Esophagus muscularis mucosa (tissue), 4 donors: ENCODE measurements at regions not wholly inside any gene's neighbourhood (a gene's known extent, or its start where the extent isn't known, plus 50 kb on each side); places are given as distances from the start of the nearest gene placed in this dataset.

Experiments
- DNase-seq: peaks from one replicate; pipeline ENCODE4 v3.0.0-alpha.2; 2017; ENCODE audit errors: extremely low spot score
- H3K27ac ChIP-seq, 4 donors: fragments of 200-600 bp; sonication (generic); replicated peaks in 1 of 4; 1 replicate in 3 of 4; 2 replicates in 1 of 4; pipeline ENCODE4 v1.5.1; 2016 to 2019; ENCODE audit warnings: mild to moderate bottlenecking in 1 of 4
- H3K27me3 ChIP-seq, 4 donors: fragments of 200-600 bp; sonication (generic); one replicate each; pipeline versions ENCODE4 v1.5.1 to v1.6.0; 2016 to 2019
- H3K36me3 ChIP-seq, 4 donors: fragments of 200-600 bp; sonication (generic); one replicate each; pipeline ENCODE4 v1.5.1; 2016 to 2019
- H3K4me1 ChIP-seq, 4 donors: fragments of 200-600 bp; sonication (generic); one replicate each; pipeline ENCODE4 v1.5.1; 2016 to 2019
- H3K4me3 ChIP-seq, 4 donors: fragments of 200-600 bp; sonication (generic); 1 replicate in 2 of 4; 2 replicates in 2 of 4; pipeline ENCODE4 v1.5.1; 2016 to 2019; ENCODE audit warnings: mild to moderate bottlenecking in 4 of 4, moderate library complexity in 1 of 4
- H3K9me3 ChIP-seq, 4 donors: fragments of 200-600 bp; sonication (generic); 1 replicate in 3 of 4; 2 replicates in 1 of 4; pipeline ENCODE4 v1.5.1; 2016 to 2019
- CTCF ChIP-seq, 3 experiments: fragments of 200-600 bp in 2 of 3; fragments of 450-650 bp in 1 of 3; sonication (generic) in 2 of 3; IDR thresholded peaks; one replicate each; pipeline ENCODE4 v1.5.1; 2017 to 2019; ENCODE audit warnings: antibody characterized with exemption in 3 of 3, mild to moderate bottlenecking in 2 of 3, moderate library complexity in 1 of 3
- EP300 ChIP-seq: sonication (generic); formaldehyde crosslinking; IDR thresholded peaks from one replicate; pipeline ENCODE4 v1.6.1; 2017; ENCODE audit warnings: antibody characterized with exemption
- POLR2A ChIP-seq: fragments of 450-650 bp; IDR thresholded peaks from one replicate; pipeline ENCODE4 v1.6.1; 2017; ENCODE audit warnings: antibody characterized with exemption, moderate library complexity, mild to moderate bottlenecking, low read depth
- POLR2AphosphoS5 ChIP-seq, 2 donors: sonication (generic); formaldehyde crosslinking; IDR thresholded peaks; one replicate each; pipeline ENCODE4 v1.6.1; 2017; ENCODE audit warnings: antibody characterized with exemption in 2 of 2
- whole genome bisulfite sequencing: methylation state at CpG from one replicate; pipeline ENCODE4 v1.1.5; 2018; 5-methylcytosine and 5-hydroxymethylcytosine counted together
- intact Hi-C: fragments of 100-400 bp; cut with DNase I; formaldehyde crosslinking; loops from one replicate; pipeline ENCODE4 v1.15.1; 2023

DNA sequence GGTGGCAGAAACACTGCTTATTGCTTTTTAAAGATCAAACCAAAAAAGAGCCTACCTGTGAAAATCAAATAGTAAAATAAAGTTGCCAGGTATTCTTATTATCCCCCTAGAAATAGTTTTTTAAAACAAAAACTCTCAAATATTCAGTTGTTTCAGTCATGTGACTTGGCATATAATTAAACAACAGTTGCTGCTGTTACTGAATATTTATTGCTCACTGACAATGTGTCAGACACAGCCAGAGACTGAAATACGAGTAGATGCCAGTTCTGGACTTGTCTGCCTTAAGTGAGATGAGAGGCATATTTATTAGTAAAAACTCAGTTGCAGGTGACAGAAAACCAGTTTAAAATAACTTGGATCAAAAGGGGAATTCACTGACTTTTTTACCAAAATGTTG, 106.0 kb upstream of the RAB12 start:
- Histone ChIP-seq H3K4me1 (peaks cover 0 to 6% (median 3%) of the 10 kb centered on the region in 4 donors), H3K27me3 (peaks cover 0 to 19% (median 0%) of the 10 kb centered on the region in 4 donors), H3K36me3 (no peaks in the 10 kb centered on the region), H3K9me3 (no peaks in the 10 kb centered on the region), H3K4me3 (no peak overlapping the region), H3K27ac (no peak overlapping the region)
- intact Hi-C loops: no loop called here
- TF ChIP-seq EP300 (no peak), CTCF (IDR thresholded peaks at IDR 0.05) (no peak), POLR2A (no peak), POLR2AphosphoS5 (IDR thresholded peaks at IDR 0.05) (no peak)
- DNase-seq: no peak
- WGBS: 95% methylated on average over 1 of the region's 1 CpG

- no peak overlapping the region for H3K27ac ChIP-seq
- no peak for TF ChIP-seq POLR2A
- TF ChIP-seq EP300: no peak
- no peak for TF ChIP-seq POLR2AphosphoS5 (IDR thresholded peaks at IDR 0.05)
- TF ChIP-seq CTCF (IDR thresholded peaks at IDR 0.05): no peak
- DNase-seq: no peak
- intact Hi-C loops: no loop called here
- H3K4me1 ChIP-seq: peaks cover 0 to 6% (median 3%) of the 10 kb centered on the region in 4 donors
- H3K9me3 ChIP-seq: no peaks in the 10 kb centered on the region
- no peaks in the 10 kb centered on the region for H3K36me3 ChIP-seq
- H3K27me3 ChIP-seq: peaks cover 0 to 19% (median 0%) of the 10 kb centered on the region in 4 donors
- no peak overlapping the region for H3K4me3 ChIP-seq
- 94% methylated on average over 3 of the region's 3 CpGs for WGBS
These were observed 104.8 kb upstream of the RAB12 start for GRCh38 chr18:8504424-8504823.

DNA sequence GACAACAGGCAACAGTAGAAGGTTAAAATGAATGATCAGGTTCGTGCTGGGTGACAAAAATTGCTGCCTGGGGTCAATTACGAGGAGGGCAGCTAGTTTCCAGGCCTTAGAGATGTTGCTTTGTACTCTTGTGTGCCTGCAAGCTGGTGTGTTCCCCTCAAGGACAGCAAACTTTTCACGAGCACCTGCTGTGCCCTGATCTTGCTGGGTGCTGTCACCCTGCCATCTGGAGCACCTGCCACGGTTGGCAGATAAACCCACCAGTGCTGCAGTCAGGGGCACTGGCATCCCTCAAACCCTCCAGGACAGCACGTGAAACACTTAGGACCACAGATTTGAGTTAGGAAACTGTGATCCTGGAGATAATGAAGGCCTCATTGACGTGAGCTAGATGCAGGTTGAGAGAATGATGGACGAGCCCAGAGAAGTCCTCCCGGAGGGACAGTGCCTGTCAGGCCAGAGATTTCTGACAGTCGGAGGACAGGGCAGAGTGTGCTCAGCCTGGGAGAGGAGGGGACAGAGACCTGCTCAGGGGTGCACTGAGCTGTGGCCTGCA, 104.3 kb upstream of the RAB12 start:
- H3K36me3 ChIP-seq: no peaks in the 10 kb centered on the region
- TF ChIP-seq EP300 (no peak), CTCF (IDR thresholded peaks at IDR 0.05) (no peak), POLR2A (no peak), POLR2AphosphoS5 (IDR thresholded peaks at IDR 0.05) (no peak)
- no peaks in the 10 kb centered on the region for H3K9me3 ChIP-seq
- peaks cover 0 to 6% (median 3%) of the 10 kb centered on the region in 4 donors for H3K4me1 ChIP-seq
- peaks cover 0 to 19% (median 0%) of the 10 kb centered on the region in 4 donors for H3K27me3 ChIP-seq
- no peak overlapping the region for H3K27ac ChIP-seq
- WGBS: 90% methylated on average over 8 of the region's 9 CpGs
- no peak for DNase-seq
- intact Hi-C loops: no loop called here
- no peak overlapping the region for H3K4me3 ChIP-seq

DNA sequence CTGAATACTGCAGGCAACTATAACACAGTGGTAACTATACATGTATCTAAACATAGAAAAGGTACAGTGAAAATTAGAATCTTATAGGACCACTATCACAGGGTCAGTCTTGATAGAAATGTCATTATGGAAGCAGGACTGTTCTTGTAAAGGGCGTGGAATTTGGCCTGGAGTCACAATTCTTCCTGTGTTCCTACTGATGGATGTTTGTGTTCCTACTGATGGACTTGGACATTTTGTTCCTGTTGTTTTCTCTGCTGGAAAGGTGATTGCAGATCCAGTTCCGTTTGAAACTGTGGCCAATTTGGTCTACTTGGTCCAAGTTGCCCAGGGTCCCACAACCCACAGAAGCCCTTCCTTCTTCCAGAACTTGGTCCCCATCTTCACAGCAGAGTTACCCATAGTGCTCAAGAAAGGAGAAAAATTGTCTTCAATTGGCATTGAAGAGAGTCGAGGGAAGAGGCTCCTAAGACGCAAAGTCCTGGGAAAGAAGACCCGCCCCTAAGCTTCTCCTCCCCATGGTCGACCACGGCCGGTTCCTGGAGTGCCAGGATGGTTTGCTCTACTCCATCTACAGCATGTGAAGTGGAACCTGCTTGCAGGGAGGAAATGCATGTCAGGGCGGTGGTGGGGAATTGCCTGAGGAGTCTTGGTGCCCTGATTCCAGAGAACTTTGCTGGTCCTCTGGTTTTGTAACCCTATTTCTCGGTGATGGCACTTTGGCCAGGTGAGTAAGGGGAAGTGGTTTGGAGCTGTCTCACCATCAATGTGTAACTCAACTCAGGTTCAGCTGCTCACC, 102.8 kb upstream of the RAB12 start:
- intact Hi-C loops: no loop called here
- Histone ChIP-seq H3K9me3 (no peaks in the 10 kb centered on the region), H3K4me3 (no peak overlapping the region), H3K27ac (no peak overlapping the region), H3K4me1 (peaks cover 0 to 6% (median 2%) of the 10 kb centered on the region in 4 donors), H3K36me3 (no peaks in the 10 kb centered on the region), H3K27me3 (peaks cover 0 to 19% (median 0%) of the 10 kb centered on the region in 4 donors)
- no peak for DNase-seq
- TF ChIP-seq EP300 (no peak), POLR2A (no peak), POLR2AphosphoS5 (IDR thresholded peaks at IDR 0.05) (no peak), CTCF (IDR thresholded peaks at IDR 0.05) (no peak)
- 95% methylated on average over 10 of the region's 10 CpGs for WGBS
